ENCODE measurements at regions not wholly inside any gene's neighbourhood (a gene's known extent, or its start where the extent isn't known, plus 50 kb on each side); places are given as distances from the start of the nearest gene placed in this dataset.

DNA sequence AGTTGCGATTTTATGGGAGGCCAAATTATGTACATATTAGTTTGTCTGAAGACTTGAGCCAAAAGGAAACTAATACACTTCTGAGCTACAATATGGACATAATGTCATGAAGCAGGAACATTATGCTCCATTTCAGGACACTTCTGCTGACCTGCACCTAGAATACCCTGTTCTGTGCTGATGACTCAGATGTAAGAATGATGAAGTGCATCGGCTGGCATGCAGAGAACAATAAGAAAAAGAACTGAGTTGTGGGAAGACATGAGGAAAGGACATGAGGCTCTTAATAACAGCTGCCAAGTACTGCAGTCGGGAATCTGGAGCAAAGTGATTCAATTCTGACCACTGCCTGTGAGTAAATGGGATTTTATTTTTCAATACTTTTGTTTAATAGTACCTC is 192.9 kb upstream of the VSTM2A start:
- H3K79me2 ChIP-seq (ENCODE audit: insufficient read depth, low read length) = no peaks in the 10 kb centered on the region
- H3K4me1 ChIP-seq (ENCODE audit: insufficient read depth, low read length) = no peaks in the 10 kb centered on the region
- H3K4me3 ChIP-seq (ENCODE audit: insufficient read depth, low read length) = no peak overlapping the region
- no peak overlapping the region for H2AFZ ChIP-seq (ENCODE audit: low read length)
- no peak for DNase-seq (ENCODE audit: insufficient read length, low spot score, missing footprints)
- H4K20me1 ChIP-seq (ENCODE audit: insufficient read depth, low read length) = no peaks in the 10 kb centered on the region
- H3K9me3 ChIP-seq (ENCODE audit: low read depth, low read length) = peaks cover 3% of the 10 kb centered on the region
- no peaks in the 10 kb centered on the region for H3K36me3 ChIP-seq (ENCODE audit: insufficient read depth, low read length)
- no peak overlapping the region for H3K4me2 ChIP-seq (ENCODE audit: insufficient read depth, low read length)
- TF ChIP-seq, protein P1, sequence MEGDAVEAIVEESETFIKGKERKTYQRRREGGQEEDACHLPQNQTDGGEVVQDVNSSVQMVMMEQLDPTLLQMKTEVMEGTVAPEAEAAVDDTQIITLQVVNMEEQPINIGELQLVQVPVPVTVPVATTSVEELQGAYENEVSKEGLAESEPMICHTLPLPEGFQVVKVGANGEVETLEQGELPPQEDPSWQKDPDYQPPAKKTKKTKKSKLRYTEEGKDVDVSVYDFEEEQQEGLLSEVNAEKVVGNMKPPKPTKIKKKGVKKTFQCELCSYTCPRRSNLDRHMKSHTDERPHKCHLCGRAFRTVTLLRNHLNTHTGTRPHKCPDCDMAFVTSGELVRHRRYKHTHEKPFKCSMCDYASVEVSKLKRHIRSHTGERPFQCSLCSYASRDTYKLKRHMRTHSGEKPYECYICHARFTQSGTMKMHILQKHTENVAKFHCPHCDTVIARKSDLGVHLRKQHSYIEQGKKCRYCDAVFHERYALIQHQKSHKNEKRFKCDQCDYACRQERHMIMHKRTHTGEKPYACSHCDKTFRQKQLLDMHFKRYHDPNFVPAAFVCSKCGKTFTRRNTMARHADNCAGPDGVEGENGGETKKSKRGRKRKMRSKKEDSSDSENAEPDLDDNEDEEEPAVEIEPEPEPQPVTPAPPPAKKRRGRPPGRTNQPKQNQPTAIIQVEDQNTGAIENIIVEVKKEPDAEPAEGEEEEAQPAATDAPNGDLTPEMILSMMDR (IDR thresholded peaks at IDR 0.05; ENCODE audit: extremely low read depth, low read depth, low read length) = no peak
- H3K27ac ChIP-seq (ENCODE audit: low read depth, low read length) = no peak overlapping the region
- H3K27me3 ChIP-seq (ENCODE audit: insufficient read depth, low read length) = no peaks in the 10 kb centered on the region

DNA sequence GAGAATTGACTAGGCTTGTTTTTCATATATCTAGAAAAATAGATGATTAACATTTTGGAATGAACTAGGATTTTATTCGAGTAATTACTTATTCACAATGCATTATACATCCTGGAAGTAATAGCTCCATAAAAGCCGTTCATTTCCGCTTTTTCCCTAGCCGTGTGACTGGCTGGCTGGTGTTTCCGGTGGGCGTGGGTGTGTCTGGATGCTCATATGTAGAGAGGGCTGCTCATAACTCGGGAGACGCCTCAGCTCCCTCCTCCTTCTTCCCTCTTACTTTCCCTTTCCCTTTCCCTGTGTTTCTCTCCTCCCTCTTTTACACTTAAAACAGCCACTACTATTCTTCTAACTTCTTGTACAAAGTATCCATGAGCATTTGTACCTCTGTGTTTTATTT is 187.7 kb upstream of the VSTM2A start:
- Histone ChIP-seq H4K20me1 (ENCODE audit: insufficient read depth, low read length) (no peaks in the 10 kb centered on the region), H3K9me3 (ENCODE audit: low read depth, low read length) (peaks cover 3% of the 10 kb centered on the region), H3K4me3 (ENCODE audit: insufficient read depth, low read length) (no peak overlapping the region), H3K4me1 (ENCODE audit: insufficient read depth, low read length) (no peaks in the 10 kb centered on the region), H3K4me2 (ENCODE audit: insufficient read depth, low read length) (no peak overlapping the region), H3K79me2 (ENCODE audit: insufficient read depth, low read length) (no peaks in the 10 kb centered on the region), H3K27ac (ENCODE audit: low read depth, low read length) (no peak overlapping the region), H3K27me3 (ENCODE audit: insufficient read depth, low read length) (no peaks in the 10 kb centered on the region), H2AFZ (ENCODE audit: low read length) (no peak overlapping the region), H3K36me3 (ENCODE audit: insufficient read depth, low read length) (no peaks in the 10 kb centered on the region)
- TF ChIP-seq, protein P1 (IDR thresholded peaks at IDR 0.05; ENCODE audit: extremely low read depth, low read depth, low read length) = no peak
- no peak for DNase-seq (ENCODE audit: insufficient read length, low spot score, missing footprints)

DNA sequence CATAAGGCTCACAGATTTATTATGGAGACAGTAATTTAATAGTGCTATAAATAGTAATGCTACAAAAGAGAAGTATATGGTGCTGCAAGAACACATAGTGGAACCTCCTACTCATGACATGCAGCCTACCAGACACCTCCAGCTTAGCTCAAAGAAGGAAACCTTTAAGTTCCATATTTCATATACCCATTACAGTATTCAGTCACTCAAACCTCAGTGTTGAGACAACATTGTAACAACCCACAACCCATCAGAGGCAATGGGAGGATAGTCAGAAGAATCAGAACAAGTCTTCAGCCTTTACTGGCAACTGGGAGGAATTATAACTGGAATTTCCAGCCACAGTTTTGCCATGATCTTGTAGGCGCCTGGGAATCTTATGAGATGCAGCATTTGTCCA is 186.3 kb upstream of the VSTM2A start:
- H2AFZ ChIP-seq (ENCODE audit: low read length) = no peak overlapping the region
- no peaks in the 10 kb centered on the region for H3K27me3 ChIP-seq (ENCODE audit: insufficient read depth, low read length)
- no peaks in the 10 kb centered on the region for H3K36me3 ChIP-seq (ENCODE audit: insufficient read depth, low read length)
- H3K27ac ChIP-seq (ENCODE audit: low read depth, low read length) = no peak overlapping the region
- no peak for DNase-seq (ENCODE audit: insufficient read length, low spot score, missing footprints)
- TF ChIP-seq, protein P1 (IDR thresholded peaks at IDR 0.05; ENCODE audit: extremely low read depth, low read depth, low read length) = no peak
- no peaks in the 10 kb centered on the region for H3K4me1 ChIP-seq (ENCODE audit: insufficient read depth, low read length)
- H3K9me3 ChIP-seq (ENCODE audit: low read depth, low read length) = peaks cover 3% of the 10 kb centered on the region
- H3K4me3 ChIP-seq (ENCODE audit: insufficient read depth, low read length) = no peak overlapping the region
- H3K4me2 ChIP-seq (ENCODE audit: insufficient read depth, low read length) = no peak overlapping the region
- H4K20me1 ChIP-seq (ENCODE audit: insufficient read depth, low read length) = no peaks in the 10 kb centered on the region
- H3K79me2 ChIP-seq (ENCODE audit: insufficient read depth, low read length) = no peaks in the 10 kb centered on the region

DNA sequence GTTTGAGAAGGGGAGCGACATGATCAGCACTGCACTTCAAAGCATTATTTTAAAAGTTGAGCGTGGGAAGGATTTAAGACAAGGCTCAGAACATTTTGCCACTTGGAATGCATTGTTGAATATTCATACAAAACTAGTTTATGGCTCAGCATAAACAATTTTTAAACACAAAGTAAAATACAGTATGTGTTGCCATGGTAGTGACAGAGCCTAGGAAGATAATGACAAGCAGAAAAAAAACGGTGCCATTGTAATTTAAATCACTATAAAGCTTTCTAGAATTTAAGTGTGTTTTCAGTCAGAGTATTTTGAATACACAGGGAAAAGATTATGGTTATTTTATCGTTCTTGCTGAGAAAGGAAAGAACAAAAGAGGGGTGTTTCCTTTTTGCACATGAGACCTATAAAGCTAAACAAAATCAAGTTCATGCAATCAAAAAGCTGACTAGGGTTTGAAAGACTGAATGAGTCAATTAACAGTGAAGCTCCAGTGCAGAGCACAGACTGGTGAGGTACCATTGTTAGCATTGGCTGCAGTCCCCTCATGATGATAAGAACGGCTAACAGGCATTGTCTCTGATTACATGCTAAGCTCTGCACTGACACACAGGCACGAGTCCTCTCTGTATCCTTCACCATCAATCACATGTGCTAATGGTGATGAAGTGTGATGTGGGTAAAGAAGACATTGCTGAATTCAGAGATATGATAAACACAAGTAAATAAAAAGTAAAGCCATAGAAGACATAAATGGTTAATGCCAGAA is 181.9 kb upstream of the VSTM2A start:
- TF ChIP-seq, protein P1 (IDR thresholded peaks at IDR 0.05; ENCODE audit: extremely low read depth, low read depth, low read length) = no peak
- DNase-seq (ENCODE audit: insufficient read length, low spot score, missing footprints) = no peak

More for the DNA sequence above, 181.9 kb upstream of the VSTM2A start:
- H3K27ac ChIP-seq (ENCODE audit: low read depth, low read length) = no peak overlapping the region
- H3K4me2 ChIP-seq (ENCODE audit: insufficient read depth, low read length) = no peak overlapping the region
- H3K4me3 ChIP-seq (ENCODE audit: insufficient read depth, low read length) = no peak overlapping the region
- no peaks in the 10 kb centered on the region for H4K20me1 ChIP-seq (ENCODE audit: insufficient read depth, low read length)
- no peaks in the 10 kb centered on the region for H3K36me3 ChIP-seq (ENCODE audit: insufficient read depth, low read length)
- no peaks in the 10 kb centered on the region for H3K4me1 ChIP-seq (ENCODE audit: insufficient read depth, low read length)
- H2AFZ ChIP-seq (ENCODE audit: low read length) = no peak overlapping the region
- H3K9me3 ChIP-seq (ENCODE audit: low read depth, low read length) = peaks cover 3% of the 10 kb centered on the region
- no peaks in the 10 kb centered on the region for H3K27me3 ChIP-seq (ENCODE audit: insufficient read depth, low read length)
- H3K79me2 ChIP-seq (ENCODE audit: insufficient read depth, low read length) = no peaks in the 10 kb centered on the region
